ENCODE measurements at regions not wholly inside any gene's neighbourhood (a gene's known extent, or its start where the extent isn't known, plus 50 kb on each side); places are given as distances from the start of the nearest gene placed in this dataset.

GRCh38 chr6:168935628-168936010 is 318.0 kb downstream of the THBS2 start:
- TF ChIP-seq POLR2AphosphoS5 (IDR thresholded peaks at IDR 0.05) (no peak), CTCF (IDR thresholded peaks at IDR 0.05) (no peak), POLR2A (IDR thresholded peaks at IDR 0.05) (no peak)

All from gastroesophageal sphincter (tissue), 3 donors.